ENCODE measurements at regions not wholly inside any gene's neighbourhood (a gene's known extent, or its start where the extent isn't known, plus 50 kb on each side); places are given as distances from the start of the nearest gene placed in this dataset.

DNA sequence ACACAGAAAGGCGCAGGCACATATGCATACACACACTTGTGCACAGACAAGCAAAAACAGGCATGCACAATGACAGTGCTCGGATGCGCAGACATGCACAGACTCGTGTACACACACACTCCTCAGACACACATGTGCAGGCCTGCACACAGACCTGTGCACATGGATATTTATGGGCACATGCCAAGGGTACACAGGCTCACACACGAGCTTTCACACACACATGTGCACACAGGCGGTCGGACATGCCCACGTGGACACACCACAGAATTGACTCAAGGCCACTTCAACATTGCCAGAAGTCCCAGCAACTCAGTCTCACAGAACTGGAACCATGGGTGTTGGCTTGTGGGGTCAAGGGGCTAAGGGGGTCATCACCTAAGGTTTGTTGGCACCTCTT, 206.8 kb downstream of the URI1 start:
- Histone ChIP-seq H3K27me3 (no peaks in the 10 kb centered on the region), H3K27ac (no peak overlapping the region), H3K4me3 (no peak overlapping the region), H3K9me3 (no peaks in the 10 kb centered on the region), H3K36me3 (no peaks in the 10 kb centered on the region), H3K4me1 (peaks cover 0 to 6% (median 0%) of the 10 kb centered on the region in 4 donors)
- DNase-seq (ENCODE audit: low spot score in 2 of 2) = no peak
- WGBS, 2 donors = 85 to 86% methylated on average over 8 of the region's 8 CpGs
- TF ChIP-seq EP300 (IDR thresholded peaks at IDR 0.05) (no peak), POLR2A (IDR thresholded peaks at IDR 0.05) (no peak)
- TF ChIP-seq, protein P1, sequence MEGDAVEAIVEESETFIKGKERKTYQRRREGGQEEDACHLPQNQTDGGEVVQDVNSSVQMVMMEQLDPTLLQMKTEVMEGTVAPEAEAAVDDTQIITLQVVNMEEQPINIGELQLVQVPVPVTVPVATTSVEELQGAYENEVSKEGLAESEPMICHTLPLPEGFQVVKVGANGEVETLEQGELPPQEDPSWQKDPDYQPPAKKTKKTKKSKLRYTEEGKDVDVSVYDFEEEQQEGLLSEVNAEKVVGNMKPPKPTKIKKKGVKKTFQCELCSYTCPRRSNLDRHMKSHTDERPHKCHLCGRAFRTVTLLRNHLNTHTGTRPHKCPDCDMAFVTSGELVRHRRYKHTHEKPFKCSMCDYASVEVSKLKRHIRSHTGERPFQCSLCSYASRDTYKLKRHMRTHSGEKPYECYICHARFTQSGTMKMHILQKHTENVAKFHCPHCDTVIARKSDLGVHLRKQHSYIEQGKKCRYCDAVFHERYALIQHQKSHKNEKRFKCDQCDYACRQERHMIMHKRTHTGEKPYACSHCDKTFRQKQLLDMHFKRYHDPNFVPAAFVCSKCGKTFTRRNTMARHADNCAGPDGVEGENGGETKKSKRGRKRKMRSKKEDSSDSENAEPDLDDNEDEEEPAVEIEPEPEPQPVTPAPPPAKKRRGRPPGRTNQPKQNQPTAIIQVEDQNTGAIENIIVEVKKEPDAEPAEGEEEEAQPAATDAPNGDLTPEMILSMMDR (IDR thresholded peaks at IDR 0.05) = no peak

DNA sequence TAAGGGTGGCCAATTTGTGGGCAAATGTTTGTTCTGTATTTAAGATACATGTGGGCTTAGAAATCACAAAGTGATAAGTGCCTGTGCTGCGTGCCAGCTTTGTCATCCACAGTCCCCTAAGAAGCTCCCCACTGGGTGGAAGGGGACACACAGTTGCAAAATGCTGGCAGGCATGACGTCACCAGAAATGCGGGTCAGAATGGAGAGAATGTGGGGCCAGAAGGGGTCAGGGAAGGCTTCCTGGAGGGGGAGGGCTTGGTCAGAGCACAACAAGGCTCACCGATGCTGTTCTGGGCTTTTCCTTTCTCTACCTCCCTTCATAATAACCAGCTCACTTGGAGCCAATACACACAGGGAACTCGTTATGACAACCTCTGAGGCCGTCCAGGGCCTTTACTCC, 207.3 kb downstream of the URI1 start:
- WGBS, 2 donors = 57 to 58% methylated on average over 6 of the region's 6 CpGs
- H3K27ac ChIP-seq = no peak overlapping the region
- TF ChIP-seq EP300 (IDR thresholded peaks at IDR 0.05) (no peak), POLR2A (IDR thresholded peaks at IDR 0.05) (no peak)
- TF ChIP-seq, protein P1 (IDR thresholded peaks at IDR 0.05) = no peak

DNA sequence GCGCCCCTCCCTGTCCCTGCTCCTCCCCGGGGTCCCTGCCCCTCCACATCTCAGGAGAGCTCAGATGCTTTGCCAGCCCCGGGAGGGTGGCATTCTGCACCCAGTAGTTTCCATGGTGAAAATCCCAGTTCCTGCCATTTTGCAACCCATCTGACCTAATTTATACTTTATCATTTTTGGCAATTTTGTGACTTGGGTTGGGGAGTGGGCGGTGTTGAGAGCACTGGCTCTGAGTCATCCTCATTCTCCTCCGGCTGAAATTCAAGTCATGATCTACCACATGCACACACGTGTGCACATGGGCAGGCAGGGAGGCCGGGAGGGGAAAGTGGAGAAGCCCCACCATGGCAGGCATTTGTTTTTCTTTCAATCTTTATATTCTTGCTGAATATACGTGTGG, 208.6 kb downstream of the URI1 start:
- Histone ChIP-seq H3K27me3 (no peaks in the 10 kb centered on the region), H3K4me1 (peaks cover 0 to 6% (median 0%) of the 10 kb centered on the region in 4 donors), H3K36me3 (no peaks in the 10 kb centered on the region), H3K27ac (no peak overlapping the region), H3K9me3 (no peaks in the 10 kb centered on the region), H3K4me3 (no peak overlapping the region)
- TF ChIP-seq POLR2A (IDR thresholded peaks at IDR 0.05) = no peak
- TF ChIP-seq, protein P1 (IDR thresholded peaks at IDR 0.05) = no peak
- no peak for TF ChIP-seq EP300 (IDR thresholded peaks at IDR 0.05)
- no peak for DNase-seq (ENCODE audit: low spot score in 2 of 2)
- 50 to 51% methylated on average over 8 of the region's 8 CpGs for WGBS, 2 donors

More for the DNA sequence above, 207.3 kb downstream of the URI1 start:
- no peak overlapping the region for H3K4me3 ChIP-seq
- H3K27me3 ChIP-seq = no peaks in the 10 kb centered on the region
- no peaks in the 10 kb centered on the region for H3K36me3 ChIP-seq
- no peak for DNase-seq (ENCODE audit: low spot score in 2 of 2)
- no peaks in the 10 kb centered on the region for H3K9me3 ChIP-seq
- H3K4me1 ChIP-seq = peaks cover 0 to 6% (median 0%) of the 10 kb centered on the region in 4 donors

DNA sequence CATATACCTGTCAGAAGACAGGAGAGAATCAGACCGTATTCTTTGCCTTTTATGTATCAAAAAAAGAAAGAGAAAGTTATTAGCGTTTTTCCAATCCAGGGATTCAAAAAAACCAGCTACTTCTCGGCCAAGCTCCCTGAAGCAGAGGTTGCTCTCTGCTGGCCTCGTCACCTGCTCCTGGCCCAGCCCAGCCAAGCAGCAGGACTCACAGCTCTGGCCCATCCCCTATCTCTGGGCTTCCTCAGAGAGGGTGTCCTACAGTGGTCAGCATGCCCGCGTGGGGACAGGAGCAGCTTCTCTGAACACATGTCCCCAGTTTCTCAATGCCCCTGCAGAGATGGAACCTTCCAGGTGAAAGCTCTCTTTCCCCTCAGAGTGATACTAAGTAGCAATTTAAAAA, 209.0 kb downstream of the URI1 start:
- peaks cover 0 to 6% (median 0%) of the 10 kb centered on the region in 4 donors for H3K4me1 ChIP-seq

DNA sequence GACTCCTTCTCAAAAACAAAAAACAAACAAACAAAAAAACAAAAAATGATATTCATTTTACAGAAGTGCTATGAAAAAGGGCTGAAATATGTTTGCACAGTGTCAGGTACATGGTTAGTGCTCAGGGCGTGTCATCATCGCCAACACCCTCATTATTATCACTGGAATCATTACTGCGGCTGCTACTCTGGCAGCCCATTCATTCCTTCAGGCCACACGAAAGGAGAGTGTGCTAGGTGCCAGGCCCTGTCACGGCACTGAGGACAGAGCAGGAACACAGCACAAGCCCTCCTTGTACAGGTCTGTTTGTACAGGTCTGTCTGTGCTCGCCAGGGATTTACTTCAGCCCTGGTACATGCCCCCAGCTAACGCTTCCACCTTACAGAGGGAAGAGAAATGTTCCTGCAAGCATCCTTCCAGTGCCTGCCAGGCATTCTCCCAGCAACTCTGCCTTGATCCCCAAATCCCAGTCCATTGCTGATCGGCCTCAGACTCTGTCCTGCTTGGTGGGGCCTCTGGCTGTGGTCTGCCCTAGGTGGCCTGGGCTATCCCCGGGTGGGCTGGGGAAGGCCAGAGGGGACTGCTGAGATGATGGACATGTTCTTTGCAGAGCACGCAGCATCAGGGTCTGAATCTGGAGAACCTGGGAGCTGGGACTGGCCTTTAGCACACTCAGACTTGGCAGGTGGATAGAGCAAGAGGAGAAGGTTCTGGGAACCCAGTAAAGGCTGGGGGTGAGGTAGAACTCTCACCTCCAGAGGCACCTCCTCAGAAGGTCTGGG, 210.7 kb downstream of the URI1 start:
- Histone ChIP-seq H3K27ac (no peak overlapping the region), H3K27me3 (no peaks in the 10 kb centered on the region), H3K4me3 (no peak overlapping the region), H3K9me3 (no peaks in the 10 kb centered on the region), H3K36me3 (no peaks in the 10 kb centered on the region), H3K4me1 (peaks cover 0 to 6% (median 0%) of the 10 kb centered on the region in 4 donors)
- no peak for DNase-seq (ENCODE audit: low spot score in 2 of 2)
- no peak for TF ChIP-seq POLR2A (IDR thresholded peaks at IDR 0.05)
- 91% methylated on average over 10 of the region's 10 CpGs for WGBS, 2 donors

More for the DNA sequence above, 209.0 kb downstream of the URI1 start:
- Histone ChIP-seq H3K4me3 (no peak overlapping the region), H3K9me3 (no peaks in the 10 kb centered on the region), H3K27me3 (no peaks in the 10 kb centered on the region), H3K27ac (no peak overlapping the region), H3K36me3 (no peaks in the 10 kb centered on the region)
- WGBS, 2 donors = 65 to 78% methylated on average over 6 of the region's 6 CpGs
- no peak for DNase-seq (ENCODE audit: low spot score in 2 of 2)
- TF ChIP-seq, protein P1 (IDR thresholded peaks at IDR 0.05) = no peak
- no peak for TF ChIP-seq POLR2A (IDR thresholded peaks at IDR 0.05)
- no peak for TF ChIP-seq EP300 (IDR thresholded peaks at IDR 0.05)

All from tibial nerve (tissue), 4 donors.